GM06990 (cell line): ENCODE measurements at regions not wholly inside any gene's neighbourhood (a gene's known extent, or its start where the extent isn't known, plus 50 kb on each side); places are given as distances from the start of the nearest gene placed in this dataset.
"Not testable (repeated sequence)": the region's sequence is repeated elsewhere in the genome, so short reads cannot be mapped to it uniquely, and the experiment has no call there.

Experiments
- DNase-seq: peaks from one replicate; pipeline ENCODE4 v3.0.0-alpha.2; 2011; ENCODE audit not compliant: insufficient read length; ENCODE audit errors: extremely low read depth
- H3K27me3 ChIP-seq: replicated peaks from 2 replicates; pipeline ENCODE4 v1.6.0; 2011; ENCODE audit warnings: low read length; ENCODE audit not compliant: control insufficient read depth, insufficient read depth
- H3K36me3 ChIP-seq: 2 replicates; pipeline ENCODE4 v1.5.1; 2011; ENCODE audit warnings: low read length; ENCODE audit not compliant: control insufficient read depth, insufficient read depth
- H3K4me3 ChIP-seq: replicated peaks from 2 replicates; pipeline ENCODE4 v1.5.1; 2011; ENCODE audit warnings: low read depth, mild to moderate bottlenecking, control low read depth, low read length
- CTCF ChIP-seq: IDR thresholded peaks from 2 replicates; pipeline ENCODE4 v1.5.1; 2011; ENCODE audit warnings: low read length, control low read depth, mild to moderate bottlenecking, inconsistent platforms; ENCODE audit not compliant: insufficient read depth, poor library complexity, severe bottlenecking

GRCh38 chrX:1105671-1106419 lies 106.6 kb downstream of the CRLF2 start:
- Histone ChIP-seq H3K4me3 (no peak overlapping the region), H3K27me3 (no peaks in the 10 kb centered on the region), H3K36me3 (no peaks in the 10 kb centered on the region)
- TF ChIP-seq CTCF, result no peak
- DNase-seq, result no peak

- not testable (repeated sequence) for DNase-seq, H3K36me3 ChIP-seq, H3K27me3 ChIP-seq, H3K4me3 ChIP-seq
Measured at GRCh38 chrX:1105031-1105430, 107.4 kb downstream of the CRLF2 start.

DNA sequence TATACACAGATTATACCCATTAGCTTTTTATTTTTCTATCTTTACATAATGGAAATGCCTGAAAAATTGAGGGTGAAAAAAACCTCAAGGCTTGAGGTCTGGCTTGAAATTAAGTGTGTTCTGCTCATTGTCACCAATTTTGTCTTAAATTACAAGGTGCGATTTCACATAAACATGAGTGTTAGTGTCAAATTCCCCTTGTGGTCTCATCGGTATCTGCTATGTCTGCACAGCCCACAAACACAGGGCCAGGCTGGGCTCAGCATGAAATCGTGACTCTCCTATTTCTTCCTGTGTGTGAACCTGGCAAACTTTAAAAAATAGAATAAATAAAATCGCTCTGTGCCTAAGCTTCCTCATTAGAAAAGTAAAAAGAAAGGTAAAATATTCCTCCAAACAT lies 109.1 kb downstream of the CRLF2 start:
- Histone ChIP-seq H3K4me3 (no peak overlapping the region), H3K27me3 (no peaks in the 10 kb centered on the region), H3K36me3 (no peaks in the 10 kb centered on the region)
- no peak for DNase-seq
- TF ChIP-seq CTCF, result no peak

DNA sequence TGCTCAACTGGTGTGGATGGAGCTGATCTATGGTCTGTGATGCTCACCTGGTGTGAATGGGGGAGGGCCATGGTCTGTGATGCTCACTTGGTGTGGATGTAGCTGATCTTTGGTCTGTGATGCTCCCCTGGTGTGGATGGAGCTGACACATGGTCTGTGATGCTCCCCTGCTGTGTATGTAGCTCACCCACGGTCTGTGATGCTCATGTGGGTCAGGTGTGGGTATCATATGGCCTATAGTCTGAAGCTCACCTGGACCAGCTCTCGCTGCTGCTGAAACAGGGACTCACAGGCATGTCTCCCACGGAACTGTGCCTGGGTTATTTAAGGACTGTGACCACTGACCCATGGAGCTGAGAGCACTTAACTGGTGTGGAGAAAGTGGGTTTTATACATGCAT lies 109.7 kb downstream of the CRLF2 start:
- no peak for DNase-seq
- TF ChIP-seq CTCF, result no peak
- H3K27me3 ChIP-seq, result no peaks in the 10 kb centered on the region
- no peaks in the 10 kb centered on the region for H3K36me3 ChIP-seq
- H3K4me3 ChIP-seq, result no peak overlapping the region

DNA sequence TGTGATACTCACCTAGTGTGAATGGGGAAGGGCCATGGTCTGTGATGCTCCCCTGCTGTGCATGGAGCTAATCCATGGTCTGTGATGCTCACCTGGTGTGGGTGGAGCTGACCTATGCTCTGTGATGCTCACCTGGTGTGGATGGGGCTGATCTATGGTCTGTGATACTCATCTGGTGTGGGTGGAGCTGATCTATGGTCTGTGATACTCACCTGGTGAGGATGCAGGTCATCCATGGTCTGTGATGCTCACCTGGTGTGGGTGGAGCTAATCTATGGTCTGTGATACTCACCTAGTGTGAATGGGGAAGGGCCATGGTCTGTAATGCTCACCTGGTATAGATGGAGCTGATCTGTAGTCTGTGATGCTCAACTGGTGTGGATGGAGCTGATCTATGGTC lies 110.2 kb downstream of the CRLF2 start:
- not testable (repeated sequence) for H3K4me3 ChIP-seq, H3K27me3 ChIP-seq, DNase-seq, H3K36me3 ChIP-seq

- H3K27me3 ChIP-seq, result no peaks in the 10 kb centered on the region
- TF ChIP-seq CTCF, result no peak
Measured at GRCh38 chrX:1099146-1099770, 113.2 kb downstream of the CRLF2 start.

More at GRCh38 chrX:1099146-1099770, 113.2 kb downstream of the CRLF2 start:
- Histone ChIP-seq H3K36me3 (no peaks in the 10 kb centered on the region), H3K4me3 (no peak overlapping the region)
- no peak for DNase-seq
